Activated T-cell treated with anti-CD3 and anti-CD28 coated beads, Interleukin-2, amount 50 U/mL, for 1 hour (primary cell): ENCODE measurements at regions not wholly inside any gene's neighbourhood (a gene's known extent, or its start where the extent isn't known, plus 50 kb on each side); places are given as distances from the start of the nearest gene placed in this dataset.

Source experiments
- DNase-seq: peaks from one replicate; pipeline ENCODE4 v3.0.0-alpha.2; 2020

GRCh38 chr21:38980416-38981313 is 174.9 kb downstream of the ETS2 start:
- DNase-seq: no peak

DNA sequence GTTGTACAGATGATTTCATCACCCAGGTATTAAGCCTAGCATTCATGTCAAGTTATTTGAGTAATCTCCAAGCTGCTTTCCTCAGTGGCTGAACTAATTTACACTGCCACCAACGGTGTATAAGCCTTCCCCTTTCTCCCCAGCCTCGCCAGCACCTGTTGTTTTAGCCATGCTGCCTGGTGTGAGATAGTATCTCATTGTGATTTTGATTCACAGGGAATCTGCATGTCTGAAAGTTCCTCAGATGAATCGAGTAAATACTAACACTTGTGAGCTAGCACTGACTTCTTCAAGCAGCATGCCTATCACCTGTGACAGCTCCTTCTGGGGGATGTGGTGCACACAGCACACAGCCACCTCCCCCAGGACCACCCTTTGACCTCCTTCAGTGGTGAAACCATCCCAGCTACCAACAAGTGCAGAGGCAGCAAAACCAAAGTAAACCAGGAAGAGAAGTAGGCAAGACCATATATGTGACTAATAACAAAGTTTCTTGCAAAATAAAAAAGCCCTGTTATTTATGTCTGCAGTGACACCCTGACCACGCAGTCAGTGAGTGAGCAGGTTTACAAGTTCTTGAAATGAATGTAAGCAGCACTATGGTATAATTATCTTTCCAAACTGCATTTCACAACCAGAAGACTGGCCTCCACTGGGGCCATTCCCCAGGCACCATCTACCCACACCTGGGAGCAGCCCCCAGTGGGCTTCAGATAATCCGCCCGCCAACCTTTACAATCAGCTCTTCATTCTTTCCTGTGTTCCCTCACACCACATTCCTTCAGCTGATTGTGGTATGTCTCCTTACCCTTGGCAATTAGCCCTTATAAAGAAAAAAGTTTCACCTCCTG is 173.8 kb downstream of the ETS2 start:
- DNase-seq: no peak

DNA sequence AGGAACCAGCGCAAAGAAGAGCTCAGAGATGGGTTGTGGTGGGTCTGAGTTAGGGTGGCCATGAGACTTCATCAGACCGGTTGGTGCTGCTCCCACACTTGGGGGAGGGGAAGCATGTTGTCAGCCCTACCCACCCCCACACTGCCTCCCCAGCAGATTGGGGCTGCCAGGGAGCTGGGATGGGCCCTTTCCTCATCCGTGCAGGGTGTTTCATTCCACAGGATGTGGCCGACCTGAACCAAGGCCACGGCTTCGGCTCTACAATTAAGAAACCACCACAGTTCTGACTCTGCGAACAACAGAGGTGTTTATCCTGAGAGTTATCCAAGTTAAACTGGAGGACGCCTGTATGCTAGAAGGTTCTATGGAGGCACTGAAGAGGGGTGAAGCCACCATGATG is 171.2 kb downstream of the ETS2 start:
- no peak for DNase-seq

GRCh38 chr21:38973552-38973951 is 167.8 kb downstream of the ETS2 start:
- DNase-seq: no peak

- no peak for DNase-seq
Observed at GRCh38 chr21:38972078-38972477, 166.3 kb downstream of the ETS2 start.

DNA sequence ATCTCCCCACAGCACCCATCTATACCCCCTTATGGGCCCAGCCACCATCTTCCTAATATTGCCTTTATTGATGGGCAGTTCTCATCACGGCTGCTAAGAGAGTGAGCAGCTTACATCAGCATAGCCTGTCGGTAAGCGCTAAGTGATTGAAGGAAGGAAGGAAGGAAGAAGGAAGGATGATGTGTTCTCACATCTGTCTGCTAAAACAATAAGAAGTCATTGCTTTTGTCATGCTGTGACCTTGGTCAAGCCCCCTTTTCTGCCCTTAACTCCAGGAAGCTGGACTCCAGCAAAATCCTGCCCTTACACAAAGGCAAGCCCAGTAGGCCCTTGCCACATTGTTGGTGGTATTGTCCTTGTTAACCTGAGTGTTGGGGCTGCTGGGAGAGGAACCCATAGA is 165.0 kb downstream of the ETS2 start:
- no peak for DNase-seq

DNA sequence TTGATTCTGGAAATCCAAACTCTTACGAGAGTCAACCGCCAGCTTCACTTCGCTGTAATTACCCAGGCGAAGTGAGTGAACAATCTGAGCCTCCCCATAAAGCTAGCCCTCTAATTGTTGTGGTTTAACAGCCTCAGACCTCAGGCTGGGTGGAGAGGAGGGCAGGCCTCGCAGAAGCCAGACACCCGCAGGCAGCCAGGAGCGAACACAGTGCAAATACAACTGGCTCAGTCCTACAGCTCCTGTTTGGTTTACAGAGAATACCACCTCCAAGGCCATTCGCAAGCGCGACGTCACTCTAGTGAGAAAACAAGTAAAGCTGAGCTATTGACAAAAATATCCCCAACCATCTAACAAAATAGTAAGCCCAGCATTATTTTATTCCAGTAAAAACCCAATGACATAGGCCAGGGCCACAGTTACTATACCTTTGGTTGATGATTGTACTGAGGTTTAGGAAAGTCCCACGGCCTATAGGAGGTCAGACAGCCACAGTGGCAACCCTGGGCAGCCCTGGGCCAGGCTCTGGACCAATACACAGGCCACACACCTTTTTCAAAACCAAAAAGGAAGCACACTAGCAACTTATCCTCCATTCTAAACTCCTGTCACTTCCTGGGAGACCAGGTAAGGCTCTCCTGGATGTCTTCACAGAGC is 163.3 kb downstream of the ETS2 start:
- no peak for DNase-seq

GRCh38 chr21:38965910-38966504 is 160.3 kb downstream of the ETS2 start:
- no peak for DNase-seq

DNA sequence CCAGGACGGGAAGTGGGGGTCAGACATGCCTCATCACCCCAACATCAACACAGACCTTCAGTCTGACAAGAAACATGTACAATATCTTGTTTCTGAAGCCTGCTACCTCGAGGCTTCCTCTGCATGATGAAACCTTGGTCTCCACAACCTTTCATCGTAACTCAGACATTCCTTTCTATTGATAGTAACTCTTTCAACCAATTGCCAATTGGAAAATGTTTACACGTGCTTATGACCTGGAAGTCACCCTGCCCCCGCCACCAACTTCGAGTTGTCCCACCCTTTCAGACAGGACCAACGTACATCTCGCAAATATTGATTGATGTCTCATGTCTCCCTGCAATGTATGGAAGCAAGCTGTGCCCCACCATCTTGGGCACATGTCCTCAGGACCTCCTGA is 159.5 kb downstream of the ETS2 start:
- DNase-seq: no peak

GRCh38 chr21:38963006-38963405 is 157.3 kb downstream of the ETS2 start:
- no peak for DNase-seq

DNA sequence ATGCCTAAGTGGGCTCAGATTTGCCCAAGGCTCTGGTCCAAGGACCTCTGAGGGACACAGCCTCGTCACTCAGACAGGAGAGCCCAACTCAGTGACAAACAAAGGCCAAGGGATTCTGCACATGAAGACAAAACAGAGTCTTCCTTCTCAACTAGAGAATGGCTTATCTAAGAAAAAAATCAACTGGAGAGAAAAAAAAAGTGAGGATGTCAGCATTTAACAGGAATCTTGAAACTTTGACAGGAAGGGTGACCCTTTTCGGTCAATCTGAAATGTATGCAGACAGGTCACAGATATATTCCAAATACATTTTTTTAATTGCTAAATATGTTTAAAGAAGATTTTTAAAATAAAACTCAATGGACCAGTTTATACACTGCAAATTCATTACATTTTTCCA is 154.5 kb downstream of the ETS2 start:
- no peak for DNase-seq

DNA sequence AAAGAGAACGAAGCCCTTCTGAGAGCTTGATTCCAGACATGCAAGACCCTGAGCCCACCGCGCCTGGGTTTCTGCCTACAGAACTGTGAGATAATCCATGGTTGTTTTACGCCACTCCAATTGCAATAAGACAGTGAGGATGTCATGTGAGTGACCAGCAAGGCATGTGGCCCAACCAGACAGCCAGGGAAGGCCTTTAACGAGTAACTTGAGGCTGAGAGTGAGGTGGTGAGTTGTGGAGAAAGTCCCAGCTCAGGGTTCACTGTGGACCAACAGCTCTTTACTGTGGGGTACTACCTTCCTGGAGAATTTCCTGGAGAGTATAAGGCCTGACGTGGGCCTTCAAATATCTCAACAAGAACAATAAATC is 153.9 kb downstream of the ETS2 start:
- DNase-seq: no peak

GRCh38 chr21:38958940-38959691 is 153.4 kb downstream of the ETS2 start:
- no peak for DNase-seq

- no peak for DNase-seq
Observed at GRCh38 chr21:38958323-38958705, 152.6 kb downstream of the ETS2 start.

- no peak for DNase-seq
Observed at GRCh38 chr21:38957575-38958322, 152.0 kb downstream of the ETS2 start.

DNA sequence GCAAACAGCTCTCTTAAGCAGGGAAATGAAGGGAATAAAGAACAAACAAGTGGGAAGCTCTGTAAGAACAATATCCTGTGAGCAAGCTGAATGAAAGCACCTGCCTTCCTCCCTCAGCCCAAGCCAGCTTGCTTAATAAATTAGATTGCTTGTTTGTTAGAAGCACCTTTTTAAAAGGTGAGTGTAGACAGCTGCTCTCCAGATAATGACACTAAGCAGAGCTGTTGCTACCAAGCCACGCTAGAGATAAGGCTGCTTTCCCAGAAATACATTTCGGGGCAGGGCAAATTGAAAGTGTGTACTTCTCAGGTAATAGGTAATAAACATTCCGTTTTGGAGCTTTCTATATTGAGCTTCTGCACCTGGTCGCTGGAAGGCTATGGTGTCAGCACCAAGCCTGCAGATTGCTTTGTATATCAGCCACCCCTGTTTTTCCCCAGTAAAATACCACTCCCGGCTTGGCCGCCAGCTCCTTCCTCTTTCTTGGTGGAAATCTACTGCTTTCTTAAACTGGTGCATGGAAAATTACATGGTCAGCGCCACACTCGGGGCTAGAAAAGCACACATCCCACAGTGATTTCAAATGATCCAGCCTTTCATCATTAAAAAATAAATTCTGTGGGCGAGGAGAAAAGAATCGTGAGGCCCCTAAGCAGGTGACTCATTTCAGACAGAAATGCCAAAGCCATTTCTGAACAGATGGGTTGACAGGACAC is 151.3 kb downstream of the ETS2 start:
- no peak for DNase-seq

- no peak for DNase-seq
Observed at GRCh38 chr21:38956521-38956855, 150.8 kb downstream of the ETS2 start.

DNA sequence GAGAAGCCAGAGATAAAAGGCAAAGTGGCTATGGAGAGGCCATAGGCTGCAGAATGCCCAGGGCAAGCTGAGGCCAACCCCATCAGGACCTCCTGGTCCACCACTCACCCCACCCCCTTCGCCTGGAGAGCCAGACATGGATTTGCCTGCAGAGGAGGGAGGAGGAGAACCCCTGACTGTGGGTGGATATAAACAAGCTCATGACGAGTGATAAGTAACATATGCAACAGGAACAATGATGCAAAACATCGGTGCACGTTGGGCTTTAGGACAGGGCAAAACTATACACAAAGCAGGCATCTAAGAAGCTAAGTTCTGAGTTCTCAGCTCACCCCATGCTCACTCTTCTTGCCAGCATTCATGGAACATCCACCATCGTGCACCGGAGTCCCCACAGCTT is 150.3 kb downstream of the ETS2 start:
- DNase-seq: no peak

DNA sequence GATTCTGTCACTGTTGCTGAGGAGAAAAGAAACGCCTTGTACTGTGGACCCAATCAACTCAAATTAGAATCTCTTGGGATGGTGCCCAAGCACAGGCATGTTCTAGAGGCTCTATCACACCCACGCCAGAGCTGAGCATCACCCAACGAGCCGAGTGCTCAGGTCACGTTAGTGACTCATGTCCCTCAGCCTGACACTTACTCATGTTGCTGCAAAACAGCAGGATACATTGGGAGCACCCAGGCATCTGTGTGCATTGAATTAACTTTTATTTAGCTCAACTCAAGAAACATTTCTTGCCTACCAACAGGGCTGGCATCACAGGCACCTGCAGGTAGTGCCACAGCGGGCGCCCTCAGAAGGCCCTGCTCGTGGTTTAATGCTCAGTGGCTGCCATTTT is 149.8 kb downstream of the ETS2 start:
- no peak for DNase-seq

GRCh38 chr21:38954588-38955004 is 148.9 kb downstream of the ETS2 start:
- no peak for DNase-seq

DNA sequence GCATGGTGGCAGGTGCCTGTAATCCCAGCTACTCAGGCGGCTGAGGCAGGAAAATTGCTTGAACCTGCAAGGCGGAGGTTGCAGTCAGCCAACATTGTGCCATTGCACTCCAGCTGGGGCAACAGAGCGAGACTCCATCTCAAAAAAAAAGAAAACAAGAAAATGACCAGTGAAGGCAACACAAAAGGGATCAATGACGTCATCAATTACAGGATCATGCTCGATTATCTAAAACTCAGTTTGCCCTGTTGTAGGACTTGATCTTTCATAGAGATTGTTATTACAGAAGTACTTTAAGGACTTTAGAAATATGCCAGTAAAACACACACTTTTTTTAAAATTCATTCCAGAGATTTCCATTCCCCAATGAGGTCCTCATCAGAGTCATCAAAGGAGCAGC is 147.8 kb downstream of the ETS2 start:
- no peak for DNase-seq
